OCI-LY7 (cell line): ENCODE measurements at regions not wholly inside any gene's neighbourhood (a gene's known extent, or its start where the extent isn't known, plus 50 kb on each side); places are given as distances from the start of the nearest gene placed in this dataset.

Experiments
- EZH2phosphoT487 ChIP-seq: fragments of 200-600 bp; sonication (generic); IDR thresholded peaks from 2 replicates; pipeline ENCODE4 v1.6.1; 2018; ENCODE audit warnings: low read depth, borderline replicate concordance, mild to moderate bottlenecking, mixed run types, antibody characterized with exemption, low read length, moderate library complexity, mixed read lengths
- TF ChIP-seq, protein P1 (sequence below): fragments of 200-600 bp; sonication (generic); conservative IDR thresholded peaks from 2 replicates; pipeline ENCODE4 v1.5.1; 2014; ENCODE audit warnings: mild to moderate bottlenecking, antibody characterized with exemption, low read length, moderate library complexity, mixed read lengths

DNA sequence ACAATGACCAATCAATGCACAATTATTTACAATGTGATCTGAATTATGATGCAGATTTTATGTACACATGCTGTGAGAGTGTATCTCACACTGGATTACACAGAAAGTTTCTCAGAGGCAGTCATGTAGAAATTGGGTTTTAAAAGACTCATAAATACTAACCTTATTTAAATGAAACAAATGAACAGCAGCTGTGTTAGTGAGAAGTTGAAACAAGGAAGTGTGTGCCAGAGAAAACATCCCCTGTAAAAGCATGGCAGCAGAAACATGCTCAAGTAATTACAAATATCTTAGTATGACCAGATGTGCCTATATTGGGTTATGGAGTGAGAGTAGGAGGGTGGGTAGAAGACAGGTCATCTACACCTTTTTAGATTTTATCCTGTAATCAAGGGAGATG, 723.7 kb downstream of the C12orf50 start:
- TF ChIP-seq, protein P1, sequence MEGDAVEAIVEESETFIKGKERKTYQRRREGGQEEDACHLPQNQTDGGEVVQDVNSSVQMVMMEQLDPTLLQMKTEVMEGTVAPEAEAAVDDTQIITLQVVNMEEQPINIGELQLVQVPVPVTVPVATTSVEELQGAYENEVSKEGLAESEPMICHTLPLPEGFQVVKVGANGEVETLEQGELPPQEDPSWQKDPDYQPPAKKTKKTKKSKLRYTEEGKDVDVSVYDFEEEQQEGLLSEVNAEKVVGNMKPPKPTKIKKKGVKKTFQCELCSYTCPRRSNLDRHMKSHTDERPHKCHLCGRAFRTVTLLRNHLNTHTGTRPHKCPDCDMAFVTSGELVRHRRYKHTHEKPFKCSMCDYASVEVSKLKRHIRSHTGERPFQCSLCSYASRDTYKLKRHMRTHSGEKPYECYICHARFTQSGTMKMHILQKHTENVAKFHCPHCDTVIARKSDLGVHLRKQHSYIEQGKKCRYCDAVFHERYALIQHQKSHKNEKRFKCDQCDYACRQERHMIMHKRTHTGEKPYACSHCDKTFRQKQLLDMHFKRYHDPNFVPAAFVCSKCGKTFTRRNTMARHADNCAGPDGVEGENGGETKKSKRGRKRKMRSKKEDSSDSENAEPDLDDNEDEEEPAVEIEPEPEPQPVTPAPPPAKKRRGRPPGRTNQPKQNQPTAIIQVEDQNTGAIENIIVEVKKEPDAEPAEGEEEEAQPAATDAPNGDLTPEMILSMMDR, result no peak
- TF ChIP-seq EZH2phosphoT487, result no peak
